Neuronal stem cell (in vitro differentiated cells): ENCODE measurements at regions not wholly inside any gene's neighbourhood (a gene's known extent, or its start where the extent isn't known, plus 50 kb on each side); places are given as distances from the start of the nearest gene placed in this dataset.

Experiments
- DNase-seq: peaks from one replicate; pipeline ENCODE4 v3.0.0-alpha.2; 2013; ENCODE audit warnings: low spot score
- H2AFZ ChIP-seq: one replicate; pipeline ENCODE4 v1.6.1; 2013; ENCODE audit warnings: mild to moderate bottlenecking, low read length, inconsistent platforms
- H2AK5ac ChIP-seq: 2 replicates; pipeline ENCODE4 v1.6.1; 2013; ENCODE audit warnings: low read depth, mild to moderate bottlenecking, inconsistent platforms, low read length, moderate library complexity, mixed read lengths
- H2BK120ac ChIP-seq: 2 replicates; pipeline ENCODE4 v1.6.1; 2013; ENCODE audit warnings: low read depth, mild to moderate bottlenecking, inconsistent platforms, low read length, moderate library complexity, mixed read lengths
- H2BK12ac ChIP-seq: one replicate; pipeline ENCODE4 v1.6.1; 2013; ENCODE audit warnings: low read length, inconsistent platforms
- H2BK15ac ChIP-seq: 2 replicates; pipeline ENCODE4 v1.6.1; 2013; ENCODE audit warnings: mild to moderate bottlenecking, low read length, inconsistent platforms, mixed read lengths
- H2BK5ac ChIP-seq: one replicate; pipeline ENCODE4 v1.6.1; 2013; ENCODE audit warnings: inconsistent platforms, mild to moderate bottlenecking, low read length, moderate library complexity
- H3K14ac ChIP-seq: one replicate; pipeline ENCODE4 v1.6.1; 2013; ENCODE audit warnings: low read length, inconsistent platforms
- H3K18ac ChIP-seq: 2 replicates; pipeline ENCODE4 v1.6.1; 2013; ENCODE audit warnings: low read length, inconsistent platforms
- H3K23ac ChIP-seq: 2 replicates; pipeline ENCODE4 v1.6.1; 2013; ENCODE audit warnings: low read depth, mild to moderate bottlenecking, mixed read lengths, low read length, inconsistent platforms; ENCODE audit not compliant: poor library complexity
- H3K27ac ChIP-seq: replicated peaks from 3 replicates; pipeline ENCODE4 v1.5.1; 2013; ENCODE audit warnings: low read length, inconsistent platforms
- H3K27me3 ChIP-seq, 3 experiments: 2 replicates each; pipeline ENCODE4 v1.6.1; 2013; ENCODE audit warnings: low read length in 3 of 3, mild to moderate bottlenecking in 2 of 3, inconsistent platforms in 1 of 3, low read depth in 1 of 3, mixed read lengths in 1 of 3, moderate library complexity in 1 of 3; ENCODE audit not compliant: control insufficient read depth in 3 of 3, insufficient read depth in 3 of 3
- H3K36me3 ChIP-seq, 2 donors: replicated peaks in 1 of 2; 2 replicates each; pipeline ENCODE4 v1.6.1; 2013; ENCODE audit warnings: low read length in 2 of 2; ENCODE audit not compliant: control insufficient read depth in 2 of 2, insufficient read depth in 2 of 2
- H3K4ac ChIP-seq: 2 replicates; pipeline ENCODE4 v1.6.1; 2013; ENCODE audit warnings: inconsistent platforms, mild to moderate bottlenecking, low read length, moderate library complexity
- H3K4me1 ChIP-seq, 2 donors: 1 replicate in 1 of 2; 2 replicates in 1 of 2; pipeline ENCODE4 v1.6.1; 2013; ENCODE audit warnings: low read length in 2 of 2, low read depth in 1 of 2; ENCODE audit not compliant: control insufficient read depth in 2 of 2, insufficient read depth in 1 of 2
- H3K4me2 ChIP-seq: one replicate; pipeline ENCODE4 v1.6.1; 2013; ENCODE audit warnings: mild to moderate bottlenecking, low read length, inconsistent platforms; ENCODE audit not compliant: insufficient read depth, poor library complexity, severe bottlenecking
- H3K4me3 ChIP-seq, 2 donors: 2 replicates each; pipeline ENCODE4 v1.5.1; 2013; ENCODE audit warnings: low read length in 2 of 2, mild to moderate bottlenecking in 2 of 2, inconsistent platforms in 1 of 2, moderate library complexity in 1 of 2
- H3K79me1 ChIP-seq: one replicate; pipeline ENCODE4 v1.6.1; 2013; ENCODE audit warnings: low read depth, mild to moderate bottlenecking, inconsistent platforms, low read length, moderate library complexity
- H3K9ac ChIP-seq: one replicate; pipeline ENCODE4 v1.6.1; 2013; ENCODE audit warnings: mild to moderate bottlenecking, low read depth, low read length, inconsistent platforms; ENCODE audit not compliant: poor library complexity
- H3K9me3 ChIP-seq, 2 donors: replicated peaks in 1 of 2; 2 replicates each; pipeline versions ENCODE3 to v1.6.1; 2013; ENCODE audit warnings: low read length in 2 of 2, mild to moderate bottlenecking in 2 of 2, inconsistent platforms in 1 of 2, low read depth in 1 of 2, mixed read lengths in 1 of 2, moderate library complexity in 1 of 2; ENCODE audit not compliant: control insufficient read depth in 2 of 2, insufficient read depth in 1 of 2
- H4K8ac ChIP-seq: one replicate; pipeline ENCODE4 v1.6.1; 2013; ENCODE audit warnings: low read depth, mild to moderate bottlenecking, inconsistent platforms, low read length, moderate library complexity
- H4K91ac ChIP-seq: one replicate; pipeline ENCODE4 v1.6.1; 2013; ENCODE audit warnings: low read length, low read depth, mild to moderate bottlenecking, inconsistent platforms; ENCODE audit not compliant: poor library complexity
- WGBS, 2 donors: extraction: QIAGEN DNeasy Blood & Tissue Kit; methylation state at CpG; one replicate each; pipeline ENCODE4 v1.1.7; 2013; ENCODE audit warnings: missing lambda C conversion rate in 2 of 2, mixed read lengths in 1 of 2; ENCODE audit not compliant: insufficient read length in 2 of 2, insufficient replicate concordance in 1 of 2; ENCODE audit errors: extremely low coverage in 2 of 2; 5-methylcytosine and 5-hydroxymethylcytosine counted together

DNA sequence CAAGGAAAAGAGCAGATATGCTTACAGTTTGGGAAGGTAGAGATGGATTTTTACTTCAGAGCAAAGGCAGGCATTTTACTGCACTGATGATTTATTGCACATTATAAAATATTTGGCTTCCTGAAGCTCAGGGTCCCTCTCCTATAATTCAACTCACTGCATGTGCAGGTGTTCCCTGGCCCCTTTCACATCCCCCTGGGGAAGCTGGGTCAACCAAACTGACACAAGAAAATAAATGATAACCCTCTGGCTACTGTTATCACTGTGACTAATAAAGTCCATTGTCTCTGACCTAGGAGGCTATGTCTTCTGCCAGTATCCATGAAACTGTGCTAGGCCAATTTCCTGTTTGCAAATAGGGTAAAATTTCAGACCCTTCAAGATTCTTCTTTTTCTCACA lies 163.1 kb downstream of the ARL6IP6 start:
- no peak overlapping the region for H3K27ac ChIP-seq
- no peak overlapping the region for H3K14ac ChIP-seq
- H3K23ac ChIP-seq: no peak overlapping the region
- no peak overlapping the region for H2BK5ac ChIP-seq
- no peaks in the 10 kb centered on the region for H3K36me3 ChIP-seq
- no peak overlapping the region for H2BK12ac ChIP-seq
- no peak overlapping the region for H2AK5ac ChIP-seq
- H3K9me3 ChIP-seq: no peaks in the 10 kb centered on the region
- H3K4me1 ChIP-seq: no peaks in the 10 kb centered on the region
- no peak for DNase-seq
- no peak overlapping the region for H2AFZ ChIP-seq
- no peaks in the 10 kb centered on the region for H3K27me3 ChIP-seq
- H3K18ac ChIP-seq: no peak overlapping the region
- H3K4ac ChIP-seq: no peak overlapping the region
- H2BK120ac ChIP-seq: no peak overlapping the region
- no peak overlapping the region for H2BK15ac ChIP-seq
- no peaks in the 10 kb centered on the region for H3K79me1 ChIP-seq
- no peak overlapping the region for H4K91ac ChIP-seq
- no peak overlapping the region for H4K8ac ChIP-seq
- H3K9ac ChIP-seq: no peak overlapping the region
- H3K4me2 ChIP-seq: no peak overlapping the region
- no peak overlapping the region for H3K4me3 ChIP-seq

DNA sequence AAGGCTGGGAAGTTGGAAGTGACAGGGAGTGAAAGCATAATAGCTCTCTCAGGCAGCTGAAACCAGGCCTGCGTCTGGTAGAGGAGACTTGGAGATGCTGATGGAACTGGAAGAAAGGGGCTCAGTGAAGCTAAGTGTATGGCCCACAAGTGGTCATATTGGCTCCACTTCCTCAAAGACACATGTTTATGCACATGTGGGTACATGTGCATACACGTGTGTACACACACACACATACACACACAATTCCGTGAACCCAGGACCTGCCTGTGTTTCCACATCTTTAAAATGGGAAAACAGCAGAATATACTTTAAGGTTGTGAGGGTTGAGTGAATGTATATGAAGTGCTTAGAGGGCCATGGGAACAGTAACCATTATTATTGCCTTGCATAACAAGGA lies 160.9 kb downstream of the ARL6IP6 start:
- Histone ChIP-seq H3K4ac (no peak overlapping the region), H2BK12ac (no peak overlapping the region)
- WGBS, 2 donors: no CpG with 5 or more reads among the region's 3 CpGs

DNA sequence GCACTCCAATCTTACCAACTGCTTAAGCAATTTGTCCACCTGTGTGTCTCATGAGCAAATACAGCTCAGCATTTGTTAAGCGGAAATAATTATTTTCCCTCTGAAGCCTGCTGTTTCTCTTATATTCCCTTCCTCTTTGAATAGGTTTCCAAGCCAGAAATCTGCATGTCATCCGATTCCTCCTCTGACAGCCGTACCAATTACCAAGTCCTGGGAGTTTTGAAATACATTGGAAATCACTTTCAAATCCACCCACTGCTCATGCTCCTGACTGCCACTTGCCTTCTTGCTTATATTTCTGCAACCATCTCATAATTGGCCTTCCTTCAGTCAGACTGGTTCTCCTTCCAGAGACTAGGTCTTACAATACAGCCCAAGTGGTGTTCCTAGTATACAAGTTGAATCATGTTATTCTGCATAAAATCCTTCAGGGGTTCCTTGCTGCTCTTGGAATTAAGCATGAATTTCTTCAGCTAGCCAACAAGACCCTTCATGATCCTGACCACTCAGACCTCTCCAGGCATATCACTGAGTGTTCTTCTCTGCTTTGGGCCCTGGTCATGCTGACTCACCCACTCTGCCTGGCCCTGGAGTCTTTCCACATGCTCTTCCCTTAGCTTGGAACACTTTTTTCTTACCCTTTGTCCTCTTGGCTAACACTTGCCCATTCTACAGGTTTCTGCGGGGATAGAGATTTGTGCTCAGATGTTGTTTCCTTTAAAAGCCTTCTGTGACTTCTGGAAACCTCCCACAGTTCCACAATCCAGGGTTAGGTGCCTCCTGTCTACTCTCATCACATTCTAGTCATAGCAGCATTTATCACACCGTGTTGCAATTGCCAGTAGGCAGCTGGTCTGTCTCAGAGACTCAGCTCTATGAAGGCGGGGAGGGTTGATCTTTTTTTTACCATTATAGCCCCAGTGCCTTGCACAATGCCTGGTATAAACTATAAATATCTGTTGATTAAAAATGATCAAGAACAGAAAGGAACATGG lies 157.6 kb downstream of the ARL6IP6 start:
- no peaks in the 10 kb centered on the region for H3K27me3 ChIP-seq
- H4K8ac ChIP-seq: no peak overlapping the region
- no peak overlapping the region for H3K23ac ChIP-seq
- H2BK5ac ChIP-seq: no peak overlapping the region
- no peak overlapping the region for H3K18ac ChIP-seq
- no peak overlapping the region for H3K4ac ChIP-seq
- no peak overlapping the region for H2AK5ac ChIP-seq
- H2BK15ac ChIP-seq: no peak overlapping the region
- no peak overlapping the region for H3K4me2 ChIP-seq
- no peak overlapping the region for H2AFZ ChIP-seq
- H3K4me1 ChIP-seq: no peaks in the 10 kb centered on the region
- H4K91ac ChIP-seq: no peak overlapping the region
- no peak for DNase-seq
- H3K14ac ChIP-seq: no peak overlapping the region
- H3K27ac ChIP-seq: no peak overlapping the region
- no peak overlapping the region for H3K9ac ChIP-seq
- no peak overlapping the region for H2BK12ac ChIP-seq
- no peaks in the 10 kb centered on the region for H3K79me1 ChIP-seq
- H3K36me3 ChIP-seq: no peaks in the 10 kb centered on the region
- WGBS, 2 donors: no CpG with 5 or more reads among the region's 6 CpGs
- no peaks in the 10 kb centered on the region for H3K9me3 ChIP-seq
- H2BK120ac ChIP-seq: no peak overlapping the region
- H3K4me3 ChIP-seq: no peak overlapping the region

More for the DNA sequence above, 160.9 kb downstream of the ARL6IP6 start:
- H3K9ac ChIP-seq: no peak overlapping the region
- no peak overlapping the region for H2AK5ac ChIP-seq
- no peak overlapping the region for H2AFZ ChIP-seq
- H3K4me3 ChIP-seq: no peak overlapping the region
- no peaks in the 10 kb centered on the region for H3K4me1 ChIP-seq
- H3K23ac ChIP-seq: no peak overlapping the region
- H4K8ac ChIP-seq: no peak overlapping the region
- no peaks in the 10 kb centered on the region for H3K79me1 ChIP-seq
- H4K91ac ChIP-seq: no peak overlapping the region
- H3K4me2 ChIP-seq: no peak overlapping the region
- no peaks in the 10 kb centered on the region for H3K9me3 ChIP-seq
- H2BK15ac ChIP-seq: no peak overlapping the region
- H3K27ac ChIP-seq: no peak overlapping the region
- no peak overlapping the region for H2BK5ac ChIP-seq
- H3K27me3 ChIP-seq: no peaks in the 10 kb centered on the region
- H3K36me3 ChIP-seq: no peaks in the 10 kb centered on the region
- H2BK120ac ChIP-seq: no peak overlapping the region
- no peak for DNase-seq
- no peak overlapping the region for H3K14ac ChIP-seq
- no peak overlapping the region for H3K18ac ChIP-seq

DNA sequence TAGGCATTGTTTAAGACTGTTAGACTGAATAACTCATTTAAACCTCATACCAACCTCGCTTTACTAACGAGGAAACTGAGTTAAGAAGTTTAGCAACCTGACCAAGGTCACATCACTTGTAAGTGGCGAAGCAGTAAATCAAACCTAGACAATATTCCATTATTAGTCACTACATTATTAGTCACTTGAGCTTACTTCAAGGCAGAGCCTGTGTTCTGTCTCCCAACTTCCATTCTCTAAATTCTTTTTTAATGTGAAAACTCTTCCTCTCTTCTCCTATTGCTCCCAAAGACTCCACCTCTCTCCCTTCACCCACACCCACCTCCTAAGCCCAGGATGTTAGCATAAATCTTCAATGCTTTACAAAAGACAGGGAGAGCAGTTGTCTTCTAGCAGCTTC lies 156.5 kb downstream of the ARL6IP6 start:
- Histone ChIP-seq H4K91ac (no peak overlapping the region), H3K36me3 (no peaks in the 10 kb centered on the region), H3K27me3 (no peaks in the 10 kb centered on the region), H3K14ac (no peak overlapping the region), H2BK12ac (no peak overlapping the region), H2BK15ac (no peak overlapping the region), H2BK5ac (no peak overlapping the region), H3K4me2 (no peak overlapping the region), H3K4ac (no peak overlapping the region), H3K9me3 (no peaks in the 10 kb centered on the region), H2AK5ac (no peak overlapping the region), H3K27ac (no peak overlapping the region), H3K18ac (no peak overlapping the region), H4K8ac (no peak overlapping the region), H3K23ac (no peak overlapping the region), H3K4me1 (no peaks in the 10 kb centered on the region), H3K79me1 (no peaks in the 10 kb centered on the region), H2AFZ (no peak overlapping the region), H2BK120ac (no peak overlapping the region), H3K4me3 (no peak overlapping the region), H3K9ac (no peak overlapping the region)
- no CpG with 5 or more reads among the region's 3 CpGs for WGBS, 2 donors
- DNase-seq: no peak
